Erythroblast (primary cell): ENCODE measurements at regions not wholly inside any gene's neighbourhood (a gene's known extent, or its start where the extent isn't known, plus 50 kb on each side); places are given as distances from the start of the nearest gene placed in this dataset.
"Not testable (repeated sequence)": the region's sequence is repeated elsewhere in the genome, so short reads cannot be mapped to it uniquely, and the experiment has no call there.

Source experiments
- DNase-seq, 2 experiments: peaks; one replicate each; lab custom pipeline; 2025; lab: John Stamatoyannopoulos, UW
- GATA1 ChIP-seq: IDR thresholded peaks from 2 replicates; pipeline ENCODE4 v1.6.1; 2011; ENCODE audit warnings: low read depth, mild to moderate bottlenecking, control low read depth, low read length, moderate library complexity
- POLR2A ChIP-seq: IDR thresholded peaks from 2 replicates; pipeline ENCODE4 v1.6.1; 2011; ENCODE audit warnings: mild to moderate bottlenecking, low read length

DNA sequence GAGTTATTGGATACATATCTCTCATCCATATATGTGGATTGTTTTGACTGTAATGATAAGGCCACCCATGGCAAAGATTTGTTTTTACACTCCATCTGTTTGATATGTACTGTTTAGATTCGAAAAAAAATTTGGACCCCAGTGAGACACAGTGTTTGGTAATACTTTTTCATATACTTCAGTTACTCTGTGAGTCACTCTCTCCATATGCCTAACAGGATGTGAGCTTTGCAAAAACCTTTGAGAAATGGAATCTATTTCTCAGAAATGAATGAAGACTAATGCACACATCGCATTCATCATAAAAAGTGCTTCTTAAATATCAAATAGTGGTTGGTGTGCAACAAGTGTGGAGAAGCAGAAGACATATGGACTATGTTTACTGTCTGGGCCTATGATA is 781.5 kb downstream of the SLC6A15 start:
- no peak for TF ChIP-seq POLR2A
- TF ChIP-seq GATA1 = no peak
- DNase-seq = no peak

DNA sequence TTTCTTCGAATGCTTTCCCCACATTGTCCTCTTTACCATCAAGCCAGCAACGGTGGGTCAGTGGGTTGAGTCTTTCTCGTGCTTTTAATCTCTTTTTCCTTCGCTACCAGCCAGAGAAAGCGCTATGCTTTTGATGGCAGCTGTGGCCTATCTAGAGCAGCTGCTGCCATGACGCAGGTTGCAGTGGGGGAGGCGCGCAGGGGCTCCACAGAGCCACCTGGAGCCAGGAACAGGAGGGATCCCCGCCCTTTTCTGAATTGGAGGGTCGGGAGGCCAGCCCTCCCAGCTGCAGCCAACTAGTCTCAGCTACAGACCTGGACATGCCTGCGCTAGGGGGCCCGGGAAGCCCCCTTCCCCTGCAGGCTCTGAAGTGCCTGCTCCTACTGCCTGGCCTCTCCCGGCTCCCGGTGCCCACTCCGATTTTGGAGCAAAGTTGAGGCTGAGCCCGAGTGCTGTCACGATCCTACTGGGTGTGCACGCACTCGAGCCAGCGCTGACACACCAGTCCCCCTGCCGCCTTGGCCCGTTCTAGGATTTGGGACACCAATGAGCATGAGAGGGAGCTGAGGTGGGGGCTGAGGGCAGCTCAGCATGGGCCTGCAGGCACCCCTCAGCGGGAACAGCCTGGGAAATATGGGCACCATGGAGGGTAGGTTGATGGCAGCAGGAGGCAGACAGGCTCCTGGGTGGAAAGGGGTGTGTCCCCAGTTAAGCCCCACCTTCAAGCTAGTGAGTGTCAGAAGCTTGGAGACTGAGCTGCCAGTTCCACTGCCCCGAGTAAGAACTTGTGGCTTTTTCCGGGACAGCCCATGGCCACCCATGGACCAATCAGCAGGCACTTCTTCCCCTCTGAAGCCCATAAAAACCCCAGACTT is 784.2 kb downstream of the SLC6A15 start:
- TF ChIP-seq POLR2A (no peak), GATA1 (no peak)
- no peak for DNase-seq

DNA sequence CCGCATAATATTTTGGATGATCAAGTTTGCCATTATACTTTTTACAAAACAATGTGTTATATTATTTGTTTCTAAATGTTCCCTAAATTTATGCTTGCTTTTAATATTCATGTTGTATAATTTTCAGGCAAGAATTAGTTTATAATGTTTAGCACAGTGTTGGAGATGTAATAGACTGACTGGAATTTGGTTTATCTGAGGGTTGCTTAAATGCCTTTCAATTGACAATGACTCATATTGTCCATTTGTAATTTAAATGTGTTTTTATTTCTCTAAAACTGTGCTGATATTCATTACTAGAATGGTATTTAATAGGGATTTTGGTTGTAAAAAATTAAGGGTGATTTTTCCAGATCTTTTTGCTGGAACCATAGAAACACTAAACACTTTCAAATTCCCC is 788.4 kb downstream of the SLC6A15 start:
- DNase-seq = no peak
- no peak for TF ChIP-seq POLR2A

DNA sequence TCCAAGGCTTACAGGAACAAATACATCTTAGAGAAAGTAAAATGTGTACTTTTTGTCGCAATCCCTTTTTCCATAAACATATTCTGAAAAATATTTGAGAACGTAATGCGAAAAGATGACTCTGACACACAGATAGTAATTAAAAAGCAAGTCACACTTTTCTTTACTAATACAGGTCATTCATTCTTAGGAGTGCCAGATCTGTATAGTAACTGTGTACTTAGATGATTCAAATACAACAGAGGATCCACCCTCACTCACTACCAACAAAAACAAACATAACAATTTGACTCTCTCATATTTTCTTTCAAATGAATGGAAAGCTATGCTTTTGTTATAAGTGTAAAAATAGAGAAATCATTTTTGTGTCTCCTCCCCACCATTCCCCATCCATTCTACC is 795.4 kb downstream of the SLC6A15 start:
- TF ChIP-seq POLR2A = no peak
- TF ChIP-seq GATA1 = no peak
- DNase-seq = no peak

DNA sequence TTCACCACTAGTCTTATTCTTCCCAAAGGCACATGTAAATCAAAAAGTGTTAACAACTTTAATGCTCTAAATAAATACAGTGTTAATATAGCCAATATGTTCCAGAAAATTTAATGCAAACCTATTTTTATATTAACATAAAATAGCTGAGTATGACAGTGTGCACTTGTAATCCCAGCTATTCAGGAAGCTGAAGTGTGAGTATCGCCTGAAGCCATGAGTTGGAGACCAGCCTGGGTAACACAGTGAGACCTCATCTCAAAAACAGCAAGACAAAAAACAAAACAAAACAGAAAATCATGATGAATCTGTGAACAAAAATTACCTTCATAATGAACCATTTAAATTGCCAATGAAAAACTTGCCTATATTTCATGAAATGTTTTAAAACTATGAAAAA is 798.9 kb downstream of the SLC6A15 start:
- TF ChIP-seq POLR2A (no peak), GATA1 (no peak)
- no peak for DNase-seq

DNA sequence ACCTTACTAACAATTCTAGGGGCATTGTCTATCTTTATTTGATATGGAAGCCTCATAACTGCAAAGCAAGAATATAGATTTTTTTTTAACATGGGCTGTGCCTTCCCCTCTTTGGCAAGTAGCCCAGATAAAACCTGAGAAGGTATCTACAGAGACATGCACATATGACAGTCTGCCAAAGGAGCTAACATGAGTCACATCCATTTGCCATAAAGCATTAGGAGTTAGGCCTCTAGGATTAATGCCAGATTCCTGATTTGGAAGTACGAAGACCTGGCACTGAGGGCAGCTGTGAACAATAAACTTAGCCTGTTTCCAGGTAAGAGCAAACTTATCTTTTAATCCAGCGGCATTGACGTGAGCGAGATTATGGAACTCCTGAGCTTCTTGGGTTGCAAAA is 808.7 kb downstream of the SLC6A15 start:
- not testable (repeated sequence) for DNase-seq

DNA sequence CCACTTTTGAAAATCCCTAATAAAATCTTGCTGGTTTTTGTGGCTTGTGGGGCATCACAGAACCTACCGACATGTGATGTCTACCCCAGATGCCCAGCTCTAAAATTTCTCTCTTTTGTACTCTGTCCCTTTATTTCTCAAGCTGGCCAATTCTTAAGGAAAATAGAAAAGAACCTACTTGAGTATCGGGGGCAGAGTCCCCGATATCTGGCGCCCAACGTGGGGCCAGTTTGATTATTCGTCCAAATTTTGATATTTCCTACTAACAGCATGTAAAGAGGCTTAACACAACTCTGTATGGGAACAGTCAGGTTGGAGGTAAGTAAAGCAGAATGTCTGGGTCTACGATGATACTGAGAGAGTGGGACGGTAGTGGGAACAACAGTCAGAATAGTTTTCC is 810.6 kb downstream of the SLC6A15 start:
- DNase-seq = not testable (repeated sequence)

DNA sequence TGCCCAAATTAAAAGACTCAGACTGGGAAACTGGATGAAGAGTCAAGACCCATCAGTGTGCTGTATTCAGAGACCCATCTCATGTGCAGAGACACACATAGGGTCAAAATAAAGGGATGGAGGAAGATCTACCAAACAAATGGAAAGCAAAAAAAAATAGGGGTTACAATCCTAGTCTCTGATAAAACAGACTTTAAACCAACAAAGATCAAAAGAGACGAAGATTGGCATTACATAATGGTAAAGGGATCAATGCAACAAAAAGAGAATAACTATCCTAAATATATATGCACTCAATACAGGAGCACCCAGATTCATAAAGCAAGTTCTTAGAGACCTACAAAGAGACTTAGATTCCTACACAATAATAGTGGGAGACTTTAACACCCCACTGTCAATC is 813.0 kb downstream of the SLC6A15 start:
- DNase-seq = peak in 1 of 2 experiments; percentile 1

DNA sequence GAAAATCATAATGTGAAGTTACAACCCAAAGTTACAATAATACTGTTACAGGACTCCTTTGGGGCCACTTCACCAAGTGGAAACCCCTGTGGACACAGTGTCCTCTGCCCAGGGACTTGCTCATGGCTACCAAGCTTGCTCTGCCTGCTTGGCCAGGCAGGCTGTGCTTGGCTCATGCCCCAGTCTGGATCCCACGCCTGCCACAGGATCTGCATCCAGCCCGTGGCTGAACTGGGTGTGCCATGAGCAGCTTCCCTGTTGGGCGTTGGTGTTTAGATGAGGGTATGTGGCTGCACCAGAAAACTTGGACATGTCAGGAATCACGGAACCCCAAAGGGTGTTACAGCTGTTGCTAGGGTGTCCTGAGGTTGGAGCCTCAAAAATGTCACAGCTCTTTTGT is 820.9 kb downstream of the SLC6A15 start:
- DNase-seq = no peak
- no peak for TF ChIP-seq POLR2A
- TF ChIP-seq GATA1 = no peak

DNA sequence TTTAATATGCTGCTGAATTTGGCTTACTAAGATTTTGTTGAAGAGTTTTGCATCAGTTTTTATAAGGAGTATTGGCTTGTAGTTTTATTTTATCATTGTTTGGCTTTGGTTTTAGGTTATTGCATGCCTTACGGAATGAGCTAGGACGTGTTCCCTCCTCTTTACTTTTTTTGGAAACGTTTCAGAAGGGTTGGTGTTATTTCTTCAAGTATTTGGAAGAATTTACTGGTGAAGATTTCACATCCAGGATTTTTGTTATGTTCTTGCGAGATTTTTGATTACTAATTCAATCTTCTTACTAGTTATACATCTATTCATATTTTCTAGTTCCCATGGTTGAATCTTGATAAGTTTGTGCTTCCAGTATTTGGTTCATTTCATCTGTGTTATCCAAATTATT is 823.2 kb downstream of the SLC6A15 start:
- DNase-seq = no peak
- no peak for TF ChIP-seq POLR2A
- TF ChIP-seq GATA1 = no peak

DNA sequence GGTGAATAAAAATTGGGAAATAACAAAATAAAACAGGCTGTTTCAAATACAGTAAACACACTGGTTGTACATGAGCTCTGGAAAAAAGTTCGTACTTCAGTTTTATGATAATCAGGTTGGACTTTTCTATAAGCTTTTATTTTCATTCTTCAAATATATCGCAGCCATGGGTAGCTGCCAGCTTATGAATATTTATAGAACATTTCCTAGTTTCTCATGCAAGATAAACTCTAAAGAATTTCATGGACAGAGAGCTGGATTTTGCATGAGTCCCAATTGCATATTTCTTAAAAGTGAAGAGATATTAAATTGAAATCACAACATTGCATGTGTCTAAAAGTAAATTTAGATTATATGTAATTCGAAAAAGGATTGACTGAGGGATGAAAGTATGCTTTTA is 827.6 kb downstream of the SLC6A15 start:
- TF ChIP-seq POLR2A (no peak), GATA1 (no peak)
- no peak for DNase-seq

DNA sequence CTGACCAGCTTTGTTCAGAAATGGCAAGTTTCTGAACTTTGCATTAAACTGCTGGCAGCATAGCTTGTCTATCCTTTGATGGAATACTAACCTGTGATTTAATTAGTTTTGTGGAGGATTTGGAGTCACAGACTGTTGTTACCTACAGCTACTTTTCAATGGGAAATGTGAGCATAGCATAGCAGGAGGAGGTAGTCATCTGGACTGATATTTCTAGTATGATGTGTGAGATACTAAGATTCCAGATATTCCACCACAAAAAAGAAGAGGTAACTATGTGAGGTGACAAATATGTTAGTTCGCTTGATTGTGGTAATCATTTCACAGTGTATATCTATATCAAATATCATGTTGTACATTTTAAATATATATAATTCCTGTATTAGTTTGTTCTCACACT is 833.0 kb downstream of the SLC6A15 start:
- TF ChIP-seq POLR2A = no peak
- no peak for TF ChIP-seq GATA1
- no peak for DNase-seq

DNA sequence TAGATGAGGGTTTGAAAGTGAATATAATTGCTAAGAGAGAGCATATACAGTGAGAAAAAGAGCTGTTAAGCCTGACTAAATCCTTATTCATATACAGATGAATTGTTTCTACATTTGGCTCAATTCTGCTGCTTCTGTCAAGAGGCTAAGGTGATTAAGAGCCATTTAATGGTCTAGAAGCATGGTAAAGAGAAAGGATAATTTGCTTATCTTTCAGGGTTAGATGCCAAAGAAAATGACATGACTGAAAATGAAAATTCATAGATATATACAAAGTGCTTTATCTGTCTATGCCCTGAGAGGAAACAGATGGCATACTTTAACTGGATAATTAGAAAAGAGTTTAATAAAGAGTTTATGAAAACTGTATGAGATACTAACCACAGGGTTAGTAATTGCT is 834.9 kb downstream of the SLC6A15 start:
- DNase-seq = no peak
- TF ChIP-seq GATA1 (no peak), POLR2A (no peak)

DNA sequence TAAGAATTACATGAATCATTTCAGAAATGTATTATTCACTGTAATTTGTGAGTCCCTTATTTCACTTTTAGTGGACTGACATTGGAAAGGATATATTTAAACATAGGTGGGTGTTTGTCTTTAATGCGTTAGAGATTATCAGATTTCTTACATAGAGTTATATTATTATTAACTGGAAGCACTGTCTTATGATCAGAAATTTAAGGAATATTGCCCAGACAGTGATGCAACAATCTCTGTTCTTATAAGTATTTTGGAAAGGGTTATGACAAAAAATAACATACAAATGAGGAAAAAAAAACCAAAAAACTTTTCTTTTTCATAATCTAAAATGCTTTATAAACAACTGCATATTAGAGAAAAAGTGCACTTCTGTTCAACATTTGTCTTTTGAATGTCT is 836.6 kb downstream of the SLC6A15 start:
- DNase-seq = no peak

DNA sequence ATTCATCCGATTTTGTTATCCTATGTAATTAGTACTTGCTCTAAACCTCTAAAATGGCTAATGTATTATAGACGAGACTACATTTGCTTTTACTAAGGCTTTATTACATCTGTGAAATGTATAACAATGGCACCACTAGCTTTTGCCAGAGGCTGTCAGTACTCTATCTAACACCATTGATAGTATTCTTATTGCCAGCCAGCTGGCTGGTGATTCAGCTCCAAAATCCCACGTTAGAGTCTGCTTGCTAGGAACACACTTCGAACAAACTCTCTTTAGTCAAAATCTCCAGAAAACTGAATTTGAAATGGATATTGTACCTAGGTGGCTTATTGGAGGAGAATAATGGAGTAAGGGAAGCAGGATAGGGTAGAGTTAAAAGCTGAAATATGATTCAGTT is 839.2 kb downstream of the SLC6A15 start:
- no peak for TF ChIP-seq GATA1
- no peak for TF ChIP-seq POLR2A
- no peak for DNase-seq

More for the DNA sequence above, 836.6 kb downstream of the SLC6A15 start:
- no peak for TF ChIP-seq POLR2A
- TF ChIP-seq GATA1 = no peak
